Nephron progenitor cell (in vitro differentiated cells): ENCODE measurements at regions not wholly inside any gene's neighbourhood (a gene's known extent, or its start where the extent isn't known, plus 50 kb on each side); places are given as distances from the start of the nearest gene placed in this dataset.
"Not testable (repeated sequence)": the region's sequence is repeated elsewhere in the genome, so short reads cannot be mapped to it uniquely, and the experiment has no call there.

Experiments used
- DNase-seq: peaks from one replicate; pipeline ENCODE4 v3.0.0; 2021
- H3K27ac Mint-ChIP-seq: 2 replicates; pipeline ENCODE4 v1.8.0; 2021; ENCODE audit warnings: mild to moderate bottlenecking, moderate library complexity, mixed read lengths
- H3K27me3 Mint-ChIP-seq: 2 replicates; pipeline ENCODE4 v1.8.0; 2021; ENCODE audit warnings: mild to moderate bottlenecking, low read depth, mixed read lengths; ENCODE audit not compliant: poor library complexity
- H3K36me3 Mint-ChIP-seq: 2 replicates; pipeline ENCODE4 v1.8.0; 2021; ENCODE audit warnings: low read depth, mixed read lengths
- H3K4me1 Mint-ChIP-seq: 2 replicates; pipeline ENCODE4 v1.8.0; 2021; ENCODE audit warnings: mixed read lengths
- H3K4me3 Mint-ChIP-seq: 2 replicates; pipeline ENCODE4 v1.8.0; 2021; ENCODE audit warnings: mild to moderate bottlenecking, moderate library complexity, mixed read lengths
- H3K9me3 Mint-ChIP-seq: 2 replicates; pipeline ENCODE4 v1.8.0; 2021; ENCODE audit warnings: mild to moderate bottlenecking, moderate library complexity, mixed read lengths
- TF ChIP-seq, protein P1 (sequence below): fragments of 200-600 bp; sonication (generic); IDR thresholded peaks from 2 replicates; pipeline ENCODE4 v1.5.0; 2021; ENCODE audit warnings: antibody characterized with exemption

DNA sequence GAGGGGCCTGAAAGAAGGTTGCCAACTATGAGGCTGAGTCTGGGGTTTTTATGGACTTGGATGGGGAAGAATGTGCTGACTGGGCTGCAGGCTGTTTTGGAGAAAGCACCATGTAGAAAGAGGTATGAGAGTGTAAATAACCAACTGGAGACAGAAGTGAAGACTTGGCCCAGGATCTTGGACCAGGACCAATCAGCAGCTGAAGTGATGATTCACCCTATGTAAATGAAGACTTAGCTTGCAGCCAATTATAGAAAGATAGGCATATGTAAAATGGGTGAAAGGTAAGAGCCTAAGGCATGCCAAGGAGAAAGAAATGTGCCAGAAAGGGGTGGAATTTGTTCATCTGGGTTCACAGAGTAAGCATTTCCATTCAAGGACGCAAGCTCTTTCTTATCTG lies 856.7 kb upstream of the PRKX start:
- Mint-ChIP-seq H3K27ac (no peak overlapping the region), H3K27me3 (peaks cover 4% of the 10 kb centered on the region), H3K9me3 (peaks cover 5% of the 10 kb centered on the region), H3K4me1 (peaks cover 4% of the 10 kb centered on the region), H3K4me3 (no peak overlapping the region), H3K36me3 (no peaks in the 10 kb centered on the region)
- no peak for DNase-seq
- TF ChIP-seq, protein P1, sequence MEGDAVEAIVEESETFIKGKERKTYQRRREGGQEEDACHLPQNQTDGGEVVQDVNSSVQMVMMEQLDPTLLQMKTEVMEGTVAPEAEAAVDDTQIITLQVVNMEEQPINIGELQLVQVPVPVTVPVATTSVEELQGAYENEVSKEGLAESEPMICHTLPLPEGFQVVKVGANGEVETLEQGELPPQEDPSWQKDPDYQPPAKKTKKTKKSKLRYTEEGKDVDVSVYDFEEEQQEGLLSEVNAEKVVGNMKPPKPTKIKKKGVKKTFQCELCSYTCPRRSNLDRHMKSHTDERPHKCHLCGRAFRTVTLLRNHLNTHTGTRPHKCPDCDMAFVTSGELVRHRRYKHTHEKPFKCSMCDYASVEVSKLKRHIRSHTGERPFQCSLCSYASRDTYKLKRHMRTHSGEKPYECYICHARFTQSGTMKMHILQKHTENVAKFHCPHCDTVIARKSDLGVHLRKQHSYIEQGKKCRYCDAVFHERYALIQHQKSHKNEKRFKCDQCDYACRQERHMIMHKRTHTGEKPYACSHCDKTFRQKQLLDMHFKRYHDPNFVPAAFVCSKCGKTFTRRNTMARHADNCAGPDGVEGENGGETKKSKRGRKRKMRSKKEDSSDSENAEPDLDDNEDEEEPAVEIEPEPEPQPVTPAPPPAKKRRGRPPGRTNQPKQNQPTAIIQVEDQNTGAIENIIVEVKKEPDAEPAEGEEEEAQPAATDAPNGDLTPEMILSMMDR, result no peak

DNA sequence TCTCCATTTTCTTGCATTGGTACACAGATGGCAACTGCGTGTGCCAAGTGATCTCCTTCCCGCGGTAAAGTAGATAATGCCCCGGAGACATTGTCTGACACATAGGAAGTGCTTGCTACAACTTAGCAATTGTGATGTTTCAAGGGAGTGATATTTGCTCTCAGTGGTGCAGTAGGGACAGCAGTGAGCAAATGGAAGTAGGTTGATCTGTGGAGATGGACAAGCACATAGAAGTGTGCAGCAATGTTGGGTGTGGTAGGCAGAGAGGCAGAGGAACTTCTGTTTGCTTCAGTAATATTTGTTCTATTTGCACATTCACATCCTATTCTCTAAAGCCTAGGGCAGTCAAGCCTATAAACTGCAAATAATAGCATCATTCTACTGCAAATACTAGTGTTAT lies 846.7 kb upstream of the PRKX start:
- H3K27me3 Mint-ChIP-seq, result peaks cover 3% of the 10 kb centered on the region
- DNase-seq, result no peak
- no peaks in the 10 kb centered on the region for H3K9me3 Mint-ChIP-seq
- H3K36me3 Mint-ChIP-seq, result no peaks in the 10 kb centered on the region
- H3K4me3 Mint-ChIP-seq, result no peak overlapping the region
- TF ChIP-seq, protein P1, result no peak
- H3K4me1 Mint-ChIP-seq, result peaks cover 2% of the 10 kb centered on the region
- H3K27ac Mint-ChIP-seq, result no peak overlapping the region

DNA sequence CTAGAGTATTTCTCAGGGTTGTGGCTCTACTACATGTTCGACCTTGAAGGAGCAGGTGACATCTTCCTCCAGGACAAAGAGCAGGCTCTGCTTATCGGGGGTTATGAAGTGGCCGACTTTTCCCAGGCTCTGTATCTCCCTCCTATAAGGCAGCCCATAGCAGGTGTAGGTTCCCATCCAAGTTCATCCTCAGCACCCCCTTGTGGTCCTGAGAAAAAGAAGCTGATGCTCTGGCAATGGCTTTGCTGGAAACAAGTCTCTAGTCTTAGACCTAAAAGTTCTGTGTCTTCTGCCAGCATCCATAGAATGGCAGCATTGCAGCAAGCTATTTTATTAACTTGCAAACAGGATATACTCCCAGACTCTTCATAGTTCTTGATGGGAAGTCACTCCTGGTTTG lies 836.6 kb upstream of the PRKX start:
- TF ChIP-seq, protein P1, result peak; percentile 11
- Mint-ChIP-seq H3K27ac (no peak overlapping the region), H3K9me3 (peaks cover 10% of the 10 kb centered on the region), H3K36me3 (peaks cover under 1% of the 10 kb centered on the region), H3K4me1 (no peaks in the 10 kb centered on the region), H3K27me3 (peaks cover 3% of the 10 kb centered on the region), H3K4me3 (no peak overlapping the region)
- DNase-seq, result no peak

DNA sequence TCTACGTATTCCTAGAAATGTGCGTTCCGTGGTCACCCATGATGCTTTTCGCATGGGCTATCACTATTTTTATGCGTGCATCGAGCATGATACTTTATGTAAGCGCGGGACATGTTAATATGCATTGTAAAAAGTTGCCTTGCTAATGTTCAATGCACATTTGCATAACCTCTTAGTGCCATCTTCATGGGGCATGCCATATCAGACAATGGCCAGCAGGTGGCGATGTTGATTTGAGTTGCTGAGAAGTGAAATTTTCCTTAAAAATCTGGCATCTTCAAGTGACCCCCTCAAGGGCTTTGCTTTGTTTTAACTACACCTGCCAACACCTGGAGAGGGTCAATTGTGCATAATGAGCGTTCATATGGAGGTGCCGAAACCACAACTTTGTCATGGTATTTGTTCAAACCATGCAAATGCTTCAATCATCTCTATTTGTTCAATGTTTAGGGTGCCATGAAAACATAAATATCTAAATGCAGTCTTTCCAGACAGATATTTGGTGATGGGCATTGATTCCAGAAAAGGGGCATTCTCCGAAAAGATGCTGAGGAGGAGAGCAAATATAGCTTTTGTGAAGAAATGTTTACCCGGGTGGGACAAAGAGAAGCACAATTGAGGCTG lies 833.9 kb upstream of the PRKX start:
- Mint-ChIP-seq H3K27me3 (no peaks in the 10 kb centered on the region), H3K36me3 (peaks cover 6% of the 10 kb centered on the region), H3K4me1 (no peaks in the 10 kb centered on the region), H3K27ac (no peak overlapping the region), H3K4me3 (no peak overlapping the region), H3K9me3 (peaks cover 18% of the 10 kb centered on the region)
- TF ChIP-seq, protein P1, result peak; percentile 98
- peak; percentile 69 for DNase-seq

DNA sequence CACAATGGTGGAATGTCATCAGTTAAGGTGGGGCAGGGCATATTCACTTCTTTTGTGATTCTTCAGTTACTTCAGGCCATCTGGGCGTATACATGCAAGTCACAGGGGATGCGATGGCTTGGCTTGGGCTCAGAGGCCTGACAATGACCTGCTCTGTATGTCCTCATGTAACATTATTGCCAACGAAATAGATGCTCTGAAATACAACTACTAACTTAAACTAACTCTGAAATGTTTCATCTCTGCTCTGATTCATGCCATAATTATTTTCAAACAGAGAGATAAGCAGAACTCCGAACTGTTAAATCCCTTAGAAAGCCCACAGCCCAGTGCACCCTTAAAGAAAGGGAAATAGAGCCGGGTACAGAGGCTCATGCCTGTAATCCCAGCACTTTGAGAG lies 832.7 kb upstream of the PRKX start:
- H3K4me3 Mint-ChIP-seq, H3K36me3 Mint-ChIP-seq, H3K27me3 Mint-ChIP-seq, H3K4me1 Mint-ChIP-seq, H3K27ac Mint-ChIP-seq, DNase-seq: not testable (repeated sequence)
- peaks cover 18% of the 10 kb centered on the region for H3K9me3 Mint-ChIP-seq

DNA sequence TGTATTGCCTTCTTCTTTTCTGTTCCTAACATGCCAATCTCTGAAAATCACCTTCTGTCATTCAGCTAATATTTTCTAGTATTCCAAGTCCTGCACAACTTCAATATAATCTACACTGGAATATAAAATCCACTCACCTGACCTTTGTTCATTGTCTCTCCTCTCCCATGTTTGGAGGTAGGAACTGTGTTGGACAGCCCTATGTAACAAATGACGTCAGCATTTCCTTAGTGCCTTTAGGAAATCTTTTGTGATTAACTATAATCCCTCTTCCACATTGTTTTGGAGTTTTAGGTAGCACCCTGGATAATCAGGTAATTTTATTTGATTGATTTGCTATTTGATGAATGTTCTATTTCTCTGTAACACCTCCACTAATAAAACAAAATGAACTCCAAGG lies 814.8 kb upstream of the PRKX start:
- Mint-ChIP-seq H3K27me3 (peaks cover 3% of the 10 kb centered on the region), H3K9me3 (no peaks in the 10 kb centered on the region), H3K27ac (no peak overlapping the region), H3K4me3 (no peak overlapping the region), H3K36me3 (no peaks in the 10 kb centered on the region), H3K4me1 (peaks cover 6% of the 10 kb centered on the region)
- TF ChIP-seq, protein P1, result no peak
- no peak for DNase-seq
